WTC11 (cell line): ENCODE measurements at regions not wholly inside any gene's neighbourhood (a gene's known extent, or its start where the extent isn't known, plus 50 kb on each side); places are given as distances from the start of the nearest gene placed in this dataset.

Experiments
- ATAC-seq: fragments of 200-7000 bp; cut with Tn5 transposase; 2 replicates; pipeline ENCODE4 v1.10.0; 2021; ENCODE audit warnings: mild to moderate bottlenecking, moderate library complexity
- CTCF ChIA-PET: fragments of 300-600 bp; sonication (Branson Sonifier 250); formaldehyde crosslinking; loops from one replicate; lab custom pipeline; 2021; ENCODE audit warnings: antibody characterized with exemption; lab: Charles Lee
- POLR2A ChIA-PET: fragments of 350-600 bp; sonication (Branson Sonifier 250); formaldehyde crosslinking; loops from one replicate; lab custom pipeline; 2021; ENCODE audit warnings: antibody characterized with exemption; lab: Charles Lee
- DNase-seq: peaks from one replicate; pipeline ENCODE4 v3.0.0; 2021; ENCODE audit warnings: low spot score
- H3K27ac Mint-ChIP-seq: 2 replicates; pipeline ENCODE4 v1.8.0; 2021; ENCODE audit warnings: mixed read lengths
- H3K27me3 Mint-ChIP-seq: 2 replicates; pipeline ENCODE4 v1.8.0; 2021; ENCODE audit warnings: low read depth, mild to moderate bottlenecking, moderate library complexity, mixed read lengths
- H3K36me3 Mint-ChIP-seq: 2 replicates; pipeline ENCODE4 v1.8.0; 2021; ENCODE audit warnings: mixed read lengths
- H3K4me1 Mint-ChIP-seq: 2 replicates; pipeline ENCODE4 v1.8.0; 2022; ENCODE audit warnings: mixed read lengths
- H3K4me3 Mint-ChIP-seq: 2 replicates; pipeline ENCODE4 v1.8.0; 2021; ENCODE audit warnings: mild to moderate bottlenecking, moderate library complexity, mixed read lengths
- H3K9me3 Mint-ChIP-seq: 2 replicates; pipeline ENCODE4 v1.8.0; 2021; ENCODE audit warnings: mixed read lengths
- ESRRA ChIP-seq: sonication (generic); formaldehyde crosslinking; IDR thresholded peaks from 2 replicates; pipeline ENCODE4 v1.8.1; 2022; ENCODE audit warnings: mild to moderate bottlenecking, missing genetic modification reagents, borderline replicate concordance
- GTF2I ChIP-seq: fragments of 250-450 bp; sonication (Bioruptor Pico); conservative IDR thresholded peaks from 2 replicates; pipeline ENCODE4 v1.4.0; 2021; ENCODE audit warnings: mild to moderate bottlenecking
- NR3C1 ChIP-seq: sonication (generic); formaldehyde crosslinking; conservative IDR thresholded peaks from 2 replicates; pipeline ENCODE4 v1.8.1; 2023; ENCODE audit warnings: low read depth, mild to moderate bottlenecking, missing genetic modification reagents
- RORB ChIP-seq: fragments of 250-450 bp; sonication (Bioruptor Pico); IDR thresholded peaks from 2 replicates; pipeline ENCODE4 v1.9.0; 2021; ENCODE audit warnings: mild to moderate bottlenecking
- SMAD4 ChIP-seq: sonication (generic); formaldehyde crosslinking; IDR thresholded peaks from 2 replicates; pipeline ENCODE4 v1.8.0; 2022; ENCODE audit warnings: mild to moderate bottlenecking, missing genetic modification reagents
- TEAD1 ChIP-seq: sonication (generic); formaldehyde crosslinking; IDR thresholded peaks from 2 replicates; pipeline ENCODE4 v1.8.0; 2022; ENCODE audit warnings: mild to moderate bottlenecking, missing genetic modification reagents
- ZNF121 ChIP-seq: sonication (generic); formaldehyde crosslinking; IDR thresholded peaks from 2 replicates; pipeline ENCODE4 v1.8.0; 2023; ENCODE audit warnings: missing genetic modification reagents
- ZNF396 ChIP-seq: fragments of 250-450 bp; sonication (Bioruptor Pico); IDR thresholded peaks from 2 replicates; pipeline ENCODE4 v1.8.0; 2021; ENCODE audit warnings: mild to moderate bottlenecking, moderate library complexity, borderline replicate concordance
- ZNF423 ChIP-seq: fragments of 250-450 bp; sonication (Bioruptor Pico); IDR thresholded peaks from 2 replicates; pipeline ENCODE4 v2.1.2; 2022; ENCODE audit warnings: mild to moderate bottlenecking, moderate library complexity
- TF ChIP-seq, protein P1 (sequence below): sonication (generic); formaldehyde crosslinking; IDR thresholded peaks from 2 replicates; pipeline ENCODE4 v1.8.0; 2023; ENCODE audit warnings: missing genetic modification reagents, mild to moderate bottlenecking, borderline replicate concordance
- TF ChIP-seq, protein P2 (sequence below): sonication (generic); formaldehyde crosslinking; conservative IDR thresholded peaks from 2 replicates; pipeline ENCODE4 v1.8.1; 2023; ENCODE audit warnings: mild to moderate bottlenecking, low read depth, missing genetic modification reagents, moderate library complexity
- TF ChIP-seq, protein P3 (sequence below): sonication (generic); formaldehyde crosslinking; IDR thresholded peaks from 2 replicates; pipeline ENCODE4 v1.8.0; 2023; ENCODE audit warnings: missing genetic modification reagents
- TF ChIP-seq, protein P4 (sequence below): fragments of 250-450 bp; sonication (Bioruptor Pico); IDR thresholded peaks from 2 replicates; pipeline ENCODE4 v2.1.2; 2022; ENCODE audit warnings: mild to moderate bottlenecking, moderate library complexity
- TF ChIP-seq, protein P5 (sequence below): sonication (generic); formaldehyde crosslinking; IDR thresholded peaks from 2 replicates; pipeline ENCODE4 v1.8.1; 2022; ENCODE audit warnings: missing genetic modification reagents, borderline replicate concordance
- TF ChIP-seq, protein P6 (sequence below): sonication (generic); formaldehyde crosslinking; IDR thresholded peaks from 2 replicates; pipeline ENCODE4 v1.8.1; 2023; ENCODE audit warnings: mild to moderate bottlenecking, missing genetic modification reagents
- TF ChIP-seq, protein P7 (sequence below): sonication (generic); formaldehyde crosslinking; IDR thresholded peaks from 2 replicates; pipeline ENCODE4 v1.8.0; 2022; ENCODE audit warnings: mild to moderate bottlenecking, missing genetic modification reagents
- TF ChIP-seq, protein P8 (sequence below): sonication (generic); formaldehyde crosslinking; IDR thresholded peaks from 2 replicates; pipeline ENCODE4 v1.8.0; 2022; ENCODE audit warnings: mild to moderate bottlenecking, missing genetic modification reagents
- TF ChIP-seq, protein P9 (sequence below): sonication (generic); formaldehyde crosslinking; IDR thresholded peaks from 2 replicates; pipeline ENCODE4 v1.8.1; 2022; ENCODE audit warnings: low read depth, mild to moderate bottlenecking, moderate library complexity, missing genetic modification reagents, borderline replicate concordance

DNA sequence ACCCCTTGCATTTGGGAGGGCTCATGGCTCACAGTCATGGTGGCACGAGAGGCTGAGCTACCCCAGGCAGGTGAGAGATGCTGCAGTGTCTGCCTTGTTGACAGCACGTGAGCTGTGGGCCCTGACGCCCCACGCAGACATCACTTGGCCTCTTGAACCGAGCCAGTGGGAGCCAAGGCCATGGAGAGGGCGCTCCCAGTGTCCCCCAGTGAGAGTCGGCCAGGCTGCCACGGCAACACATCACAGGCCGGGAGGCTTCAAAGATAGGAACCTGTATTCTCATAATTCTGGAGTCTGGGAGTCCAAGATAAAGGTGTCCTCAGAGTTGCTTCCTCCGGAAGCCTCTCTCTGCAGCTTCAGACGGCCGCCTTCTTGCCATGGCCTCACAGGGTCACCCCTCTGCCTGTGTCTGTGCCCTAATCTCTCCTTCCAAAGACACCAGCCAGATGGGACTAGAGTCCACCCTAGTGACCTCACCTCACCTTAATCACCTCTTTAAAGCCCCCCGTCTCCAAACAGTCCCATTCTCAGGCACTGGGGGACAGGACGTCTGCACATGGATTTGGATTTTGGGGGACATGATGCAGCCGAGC lies 119.6 kb downstream of the KLF6 start (continued):
- TF ChIP-seq, protein P1, sequence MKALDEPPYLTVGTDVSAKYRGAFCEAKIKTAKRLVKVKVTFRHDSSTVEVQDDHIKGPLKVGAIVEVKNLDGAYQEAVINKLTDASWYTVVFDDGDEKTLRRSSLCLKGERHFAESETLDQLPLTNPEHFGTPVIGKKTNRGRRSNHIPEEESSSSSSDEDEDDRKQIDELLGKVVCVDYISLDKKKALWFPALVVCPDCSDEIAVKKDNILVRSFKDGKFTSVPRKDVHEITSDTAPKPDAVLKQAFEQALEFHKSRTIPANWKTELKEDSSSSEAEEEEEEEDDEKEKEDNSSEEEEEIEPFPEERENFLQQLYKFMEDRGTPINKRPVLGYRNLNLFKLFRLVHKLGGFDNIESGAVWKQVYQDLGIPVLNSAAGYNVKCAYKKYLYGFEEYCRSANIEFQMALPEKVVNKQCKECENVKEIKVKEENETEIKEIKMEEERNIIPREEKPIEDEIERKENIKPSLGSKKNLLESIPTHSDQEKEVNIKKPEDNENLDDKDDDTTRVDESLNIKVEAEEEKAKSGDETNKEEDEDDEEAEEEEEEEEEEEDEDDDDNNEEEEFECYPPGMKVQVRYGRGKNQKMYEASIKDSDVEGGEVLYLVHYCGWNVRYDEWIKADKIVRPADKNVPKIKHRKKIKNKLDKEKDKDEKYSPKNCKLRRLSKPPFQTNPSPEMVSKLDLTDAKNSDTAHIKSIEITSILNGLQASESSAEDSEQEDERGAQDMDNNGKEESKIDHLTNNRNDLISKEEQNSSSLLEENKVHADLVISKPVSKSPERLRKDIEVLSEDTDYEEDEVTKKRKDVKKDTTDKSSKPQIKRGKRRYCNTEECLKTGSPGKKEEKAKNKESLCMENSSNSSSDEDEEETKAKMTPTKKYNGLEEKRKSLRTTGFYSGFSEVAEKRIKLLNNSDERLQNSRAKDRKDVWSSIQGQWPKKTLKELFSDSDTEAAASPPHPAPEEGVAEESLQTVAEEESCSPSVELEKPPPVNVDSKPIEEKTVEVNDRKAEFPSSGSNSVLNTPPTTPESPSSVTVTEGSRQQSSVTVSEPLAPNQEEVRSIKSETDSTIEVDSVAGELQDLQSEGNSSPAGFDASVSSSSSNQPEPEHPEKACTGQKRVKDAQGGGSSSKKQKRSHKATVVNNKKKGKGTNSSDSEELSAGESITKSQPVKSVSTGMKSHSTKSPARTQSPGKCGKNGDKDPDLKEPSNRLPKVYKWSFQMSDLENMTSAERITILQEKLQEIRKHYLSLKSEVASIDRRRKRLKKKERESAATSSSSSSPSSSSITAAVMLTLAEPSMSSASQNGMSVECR, result no peak
- TF ChIP-seq GTF2I, result no peak
- TF ChIP-seq, protein P2, sequence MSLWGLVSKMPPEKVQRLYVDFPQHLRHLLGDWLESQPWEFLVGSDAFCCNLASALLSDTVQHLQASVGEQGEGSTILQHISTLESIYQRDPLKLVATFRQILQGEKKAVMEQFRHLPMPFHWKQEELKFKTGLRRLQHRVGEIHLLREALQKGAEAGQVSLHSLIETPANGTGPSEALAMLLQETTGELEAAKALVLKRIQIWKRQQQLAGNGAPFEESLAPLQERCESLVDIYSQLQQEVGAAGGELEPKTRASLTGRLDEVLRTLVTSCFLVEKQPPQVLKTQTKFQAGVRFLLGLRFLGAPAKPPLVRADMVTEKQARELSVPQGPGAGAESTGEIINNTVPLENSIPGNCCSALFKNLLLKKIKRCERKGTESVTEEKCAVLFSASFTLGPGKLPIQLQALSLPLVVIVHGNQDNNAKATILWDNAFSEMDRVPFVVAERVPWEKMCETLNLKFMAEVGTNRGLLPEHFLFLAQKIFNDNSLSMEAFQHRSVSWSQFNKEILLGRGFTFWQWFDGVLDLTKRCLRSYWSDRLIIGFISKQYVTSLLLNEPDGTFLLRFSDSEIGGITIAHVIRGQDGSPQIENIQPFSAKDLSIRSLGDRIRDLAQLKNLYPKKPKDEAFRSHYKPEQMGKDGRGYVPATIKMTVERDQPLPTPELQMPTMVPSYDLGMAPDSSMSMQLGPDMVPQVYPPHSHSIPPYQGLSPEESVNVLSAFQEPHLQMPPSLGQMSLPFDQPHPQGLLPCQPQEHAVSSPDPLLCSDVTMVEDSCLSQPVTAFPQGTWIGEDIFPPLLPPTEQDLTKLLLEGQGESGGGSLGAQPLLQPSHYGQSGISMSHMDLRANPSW (CRISPR knock-in tag), result no peak
- TF ChIP-seq TEAD1 (CRISPR knock-in tag), result no peak
- TF ChIP-seq, protein P3, sequence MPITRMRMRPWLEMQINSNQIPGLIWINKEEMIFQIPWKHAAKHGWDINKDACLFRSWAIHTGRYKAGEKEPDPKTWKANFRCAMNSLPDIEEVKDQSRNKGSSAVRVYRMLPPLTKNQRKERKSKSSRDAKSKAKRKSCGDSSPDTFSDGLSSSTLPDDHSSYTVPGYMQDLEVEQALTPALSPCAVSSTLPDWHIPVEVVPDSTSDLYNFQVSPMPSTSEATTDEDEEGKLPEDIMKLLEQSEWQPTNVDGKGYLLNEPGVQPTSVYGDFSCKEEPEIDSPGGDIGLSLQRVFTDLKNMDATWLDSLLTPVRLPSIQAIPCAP (CRISPR knock-in tag), result no peak
- TF ChIP-seq, protein P4, sequence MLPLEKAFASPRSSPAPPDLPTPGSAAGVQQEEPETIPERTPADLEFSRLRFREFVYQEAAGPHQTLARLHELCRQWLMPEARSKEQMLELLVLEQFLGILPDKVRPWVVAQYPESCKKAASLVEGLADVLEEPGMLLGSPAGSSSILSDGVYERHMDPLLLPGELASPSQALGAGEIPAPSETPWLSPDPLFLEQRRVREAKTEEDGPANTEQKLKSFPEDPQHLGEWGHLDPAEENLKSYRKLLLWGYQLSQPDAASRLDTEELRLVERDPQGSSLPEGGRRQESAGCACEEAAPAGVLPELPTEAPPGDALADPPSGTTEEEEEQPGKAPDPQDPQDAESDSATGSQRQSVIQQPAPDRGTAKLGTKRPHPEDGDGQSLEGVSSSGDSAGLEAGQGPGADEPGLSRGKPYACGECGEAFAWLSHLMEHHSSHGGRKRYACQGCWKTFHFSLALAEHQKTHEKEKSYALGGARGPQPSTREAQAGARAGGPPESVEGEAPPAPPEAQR, result no peak

DNA sequence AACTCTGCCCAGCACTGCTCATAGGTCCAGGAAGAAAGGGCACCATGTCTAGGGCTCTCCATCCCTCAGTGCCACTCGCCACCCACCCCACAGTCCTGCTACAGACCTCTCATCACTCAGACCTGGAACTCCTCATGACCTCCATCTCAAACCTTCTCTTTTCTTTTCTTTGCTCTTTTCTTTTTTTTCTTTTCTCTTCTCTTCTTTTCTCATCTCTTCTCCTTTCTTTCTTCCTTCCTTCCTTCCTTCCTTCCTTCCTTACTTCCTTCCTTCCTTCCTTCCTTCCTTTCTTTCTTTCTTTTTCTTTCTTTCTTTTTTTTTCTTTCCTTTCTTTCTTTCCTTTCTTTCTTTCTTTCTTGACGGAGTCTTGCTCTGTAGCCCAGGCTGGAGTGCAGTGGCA lies 122.2 kb downstream of the KLF6 start:
- peaks cover 22% of the 10 kb centered on the region for H3K9me3 Mint-ChIP-seq
- ATAC-seq (no peak), DNase-seq (no peak)
- no peaks in the 10 kb centered on the region for H3K27me3 Mint-ChIP-seq
- peaks cover 7% of the 10 kb centered on the region for H3K36me3 Mint-ChIP-seq
- TF ChIP-seq NR3C1 (CRISPR knock-in tag), result no peak
- TF ChIP-seq, protein P5, sequence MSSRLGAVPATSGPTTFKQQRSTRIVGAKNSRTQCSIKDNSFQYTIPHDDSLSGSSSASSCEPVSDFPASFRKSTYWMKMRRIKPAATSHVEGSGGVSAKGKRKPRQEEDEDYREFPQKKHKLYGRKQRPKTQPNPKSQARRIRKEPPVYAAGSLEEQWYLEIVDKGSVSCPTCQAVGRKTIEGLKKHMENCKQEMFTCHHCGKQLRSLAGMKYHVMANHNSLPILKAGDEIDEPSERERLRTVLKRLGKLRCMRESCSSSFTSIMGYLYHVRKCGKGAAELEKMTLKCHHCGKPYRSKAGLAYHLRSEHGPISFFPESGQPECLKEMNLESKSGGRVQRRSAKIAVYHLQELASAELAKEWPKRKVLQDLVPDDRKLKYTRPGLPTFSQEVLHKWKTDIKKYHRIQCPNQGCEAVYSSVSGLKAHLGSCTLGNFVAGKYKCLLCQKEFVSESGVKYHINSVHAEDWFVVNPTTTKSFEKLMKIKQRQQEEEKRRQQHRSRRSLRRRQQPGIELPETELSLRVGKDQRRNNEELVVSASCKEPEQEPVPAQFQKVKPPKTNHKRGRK (CRISPR knock-in tag), result peak; percentile 9; the same call in 1 of the 2 replicates
- H3K4me3 Mint-ChIP-seq, result no peak overlapping the region
- H3K4me1 Mint-ChIP-seq, result peaks cover 15% of the 10 kb centered on the region
- H3K27ac Mint-ChIP-seq, result no peak overlapping the region
- CTCF ChIA-PET, result no interaction called here
- POLR2A ChIA-PET, result no interaction called here

DNA sequence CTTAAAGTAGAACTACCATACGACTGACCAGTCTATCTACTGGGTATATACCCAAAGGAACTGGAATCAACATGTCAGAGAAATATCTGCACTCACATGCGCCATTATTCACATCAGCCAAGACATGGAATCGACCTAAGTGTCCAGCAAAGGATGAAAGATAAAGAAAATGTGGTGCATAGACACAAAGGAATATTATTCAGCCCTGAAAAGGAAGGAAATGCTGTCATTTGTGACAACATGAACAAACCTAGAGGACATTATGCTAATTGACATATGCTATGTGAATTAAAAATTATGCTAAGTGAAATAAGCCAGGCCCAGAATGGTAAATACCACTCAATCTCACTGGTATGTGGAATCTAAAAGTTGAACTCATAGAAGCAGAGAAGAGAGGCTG lies 123.7 kb downstream of the KLF6 start:
- no peak overlapping the region for H3K4me3 Mint-ChIP-seq
- peaks cover 22% of the 10 kb centered on the region for H3K9me3 Mint-ChIP-seq
- no peak for ATAC-seq
- CTCF ChIA-PET, result no interaction called here
- no peak overlapping the region for H3K27ac Mint-ChIP-seq
- POLR2A ChIA-PET, result no interaction called here
- peaks cover 7% of the 10 kb centered on the region for H3K36me3 Mint-ChIP-seq
- peaks cover 12% of the 10 kb centered on the region for H3K4me1 Mint-ChIP-seq
- H3K27me3 Mint-ChIP-seq, result no peaks in the 10 kb centered on the region
- DNase-seq, result no peak
- TF ChIP-seq ESRRA (CRISPR knock-in tag) (no peak), SMAD4 (CRISPR knock-in tag) (no peak), RORB (CRISPR knock-in tag) (no peak), ZNF396 (no peak), ZNF423 (CRISPR knock-in tag) (no peak), ZNF121 (no peak)
- TF ChIP-seq, protein P6, sequence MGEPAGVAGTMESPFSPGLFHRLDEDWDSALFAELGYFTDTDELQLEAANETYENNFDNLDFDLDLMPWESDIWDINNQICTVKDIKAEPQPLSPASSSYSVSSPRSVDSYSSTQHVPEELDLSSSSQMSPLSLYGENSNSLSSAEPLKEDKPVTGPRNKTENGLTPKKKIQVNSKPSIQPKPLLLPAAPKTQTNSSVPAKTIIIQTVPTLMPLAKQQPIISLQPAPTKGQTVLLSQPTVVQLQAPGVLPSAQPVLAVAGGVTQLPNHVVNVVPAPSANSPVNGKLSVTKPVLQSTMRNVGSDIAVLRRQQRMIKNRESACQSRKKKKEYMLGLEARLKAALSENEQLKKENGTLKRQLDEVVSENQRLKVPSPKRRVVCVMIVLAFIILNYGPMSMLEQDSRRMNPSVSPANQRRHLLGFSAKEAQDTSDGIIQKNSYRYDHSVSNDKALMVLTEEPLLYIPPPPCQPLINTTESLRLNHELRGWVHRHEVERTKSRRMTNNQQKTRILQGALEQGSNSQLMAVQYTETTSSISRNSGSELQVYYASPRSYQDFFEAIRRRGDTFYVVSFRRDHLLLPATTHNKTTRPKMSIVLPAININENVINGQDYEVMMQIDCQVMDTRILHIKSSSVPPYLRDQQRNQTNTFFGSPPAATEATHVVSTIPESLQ (CRISPR knock-in tag), result no peak
- TF ChIP-seq, protein P7, sequence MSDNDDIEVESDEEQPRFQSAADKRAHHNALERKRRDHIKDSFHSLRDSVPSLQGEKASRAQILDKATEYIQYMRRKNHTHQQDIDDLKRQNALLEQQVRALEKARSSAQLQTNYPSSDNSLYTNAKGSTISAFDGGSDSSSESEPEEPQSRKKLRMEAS (CRISPR knock-in tag), result no peak
- TF ChIP-seq, protein P8, sequence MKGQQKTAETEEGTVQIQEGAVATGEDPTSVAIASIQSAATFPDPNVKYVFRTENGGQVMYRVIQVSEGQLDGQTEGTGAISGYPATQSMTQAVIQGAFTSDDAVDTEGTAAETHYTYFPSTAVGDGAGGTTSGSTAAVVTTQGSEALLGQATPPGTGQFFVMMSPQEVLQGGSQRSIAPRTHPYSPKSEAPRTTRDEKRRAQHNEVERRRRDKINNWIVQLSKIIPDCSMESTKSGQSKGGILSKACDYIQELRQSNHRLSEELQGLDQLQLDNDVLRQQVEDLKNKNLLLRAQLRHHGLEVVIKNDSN, result no peak
- TF ChIP-seq, protein P9, sequence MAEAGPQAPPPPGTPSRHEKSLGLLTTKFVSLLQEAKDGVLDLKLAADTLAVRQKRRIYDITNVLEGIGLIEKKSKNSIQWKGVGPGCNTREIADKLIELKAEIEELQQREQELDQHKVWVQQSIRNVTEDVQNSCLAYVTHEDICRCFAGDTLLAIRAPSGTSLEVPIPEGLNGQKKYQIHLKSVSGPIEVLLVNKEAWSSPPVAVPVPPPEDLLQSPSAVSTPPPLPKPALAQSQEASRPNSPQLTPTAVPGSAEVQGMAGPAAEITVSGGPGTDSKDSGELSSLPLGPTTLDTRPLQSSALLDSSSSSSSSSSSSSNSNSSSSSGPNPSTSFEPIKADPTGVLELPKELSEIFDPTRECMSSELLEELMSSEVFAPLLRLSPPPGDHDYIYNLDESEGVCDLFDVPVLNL (CRISPR knock-in tag), result no peak
